OCI-LY1 (cell line): ENCODE measurements at regions not wholly inside any gene's neighbourhood (a gene's known extent, or its start where the extent isn't known, plus 50 kb on each side); places are given as distances from the start of the nearest gene placed in this dataset.

Source experiments
- H2AFZ ChIP-seq: fragments of 200-600 bp; sonication (generic), shearing (Covaris generic); 2 replicates; pipeline ENCODE4 v1.6.0; 2014; ENCODE audit warnings: antibody characterized with exemption, mild to moderate bottlenecking, low read length
- H3F3A ChIP-seq: fragments of 200-600 bp; sonication (generic), shearing (Covaris generic); 2 replicates; pipeline ENCODE4 v1.6.0; 2014; ENCODE audit warnings: mild to moderate bottlenecking, antibody characterized with exemption, low read length, moderate library complexity; ENCODE audit not compliant: insufficient read depth
- H3K27ac ChIP-seq: fragments of 200-600 bp; sonication (generic); 2 replicates; pipeline ENCODE4 v1.5.1; 2014; ENCODE audit warnings: low read length, mixed run types, mild to moderate bottlenecking, low read depth; ENCODE audit not compliant: poor library complexity, severe bottlenecking
- H3K27me3 ChIP-seq: fragments of 200-600 bp; sonication (generic); 2 replicates; pipeline ENCODE4 v1.6.0; 2014; ENCODE audit warnings: antibody characterized with exemption, mild to moderate bottlenecking, low read length, moderate library complexity; ENCODE audit not compliant: insufficient read depth
- H3K36me3 ChIP-seq: fragments of 200-600 bp; sonication (generic); 2 replicates; pipeline ENCODE4 v1.6.1; 2014; ENCODE audit warnings: mild to moderate bottlenecking, antibody characterized with exemption, low read length, moderate library complexity, mixed read lengths; ENCODE audit not compliant: insufficient read depth
- H3K4me1 ChIP-seq: fragments of 200-600 bp; sonication (generic); 2 replicates; pipeline ENCODE4 v1.5.1; 2014; ENCODE audit warnings: mild to moderate bottlenecking, low read length, moderate library complexity; ENCODE audit not compliant: insufficient read depth, severe bottlenecking
- H3K4me2 ChIP-seq: fragments of 200-600 bp; sonication (generic), shearing (Covaris generic); 2 replicates; pipeline ENCODE4 v1.6.1; 2014; ENCODE audit warnings: low read length
- H3K4me3 ChIP-seq: fragments of 200-600 bp; sonication (generic); 2 replicates; pipeline ENCODE4 v1.5.1; 2014; ENCODE audit warnings: low read length, low read depth, mild to moderate bottlenecking, mixed read lengths; ENCODE audit not compliant: poor library complexity, severe bottlenecking
- H3K79me2 ChIP-seq: fragments of 200-600 bp; shearing (Covaris generic); 2 replicates; pipeline ENCODE4 v1.6.1; 2016; ENCODE audit warnings: mixed run types, low read length, mixed read lengths; ENCODE audit not compliant: insufficient read depth
- H3K9ac ChIP-seq: fragments of 200-600 bp; sonication (generic), shearing (Covaris generic); 2 replicates; pipeline ENCODE4 v1.6.1; 2014; ENCODE audit warnings: mild to moderate bottlenecking, low read length, mixed read lengths
- H3K9me2 ChIP-seq: fragments of 200-600 bp; sonication (generic), shearing (Covaris generic); 2 replicates; pipeline ENCODE4 v1.6.1; 2014; ENCODE audit warnings: low read depth, mild to moderate bottlenecking, low read length, mixed read lengths
- H3K9me3 ChIP-seq: fragments of 200-600 bp; shearing (Covaris generic); 2 replicates; pipeline ENCODE4 v1.6.1; 2014; ENCODE audit warnings: low read length, mixed read lengths
- H4K20me1 ChIP-seq: fragments of 200-600 bp; sonication (generic), shearing (Covaris generic); 2 replicates; pipeline ENCODE4 v1.6.0; 2016; ENCODE audit warnings: mild to moderate bottlenecking, low read length; ENCODE audit not compliant: insufficient read depth
- EZH2 ChIP-seq: fragments of 200-600 bp; sonication (generic), shearing (Covaris generic); IDR thresholded peaks from 2 replicates; pipeline ENCODE4 v1.8.0; 2017; ENCODE audit warnings: borderline replicate concordance, mixed run types, mild to moderate bottlenecking, antibody characterized with exemption, low read length, moderate library complexity, mixed read lengths
- TF ChIP-seq, protein P1 (sequence below): fragments of 200-600 bp; sonication (generic), shearing (Covaris generic); IDR thresholded peaks from 2 replicates; pipeline ENCODE4 v1.5.1; 2017; ENCODE audit warnings: mild to moderate bottlenecking, antibody characterized with exemption, low read length, moderate library complexity, mixed read lengths

DNA sequence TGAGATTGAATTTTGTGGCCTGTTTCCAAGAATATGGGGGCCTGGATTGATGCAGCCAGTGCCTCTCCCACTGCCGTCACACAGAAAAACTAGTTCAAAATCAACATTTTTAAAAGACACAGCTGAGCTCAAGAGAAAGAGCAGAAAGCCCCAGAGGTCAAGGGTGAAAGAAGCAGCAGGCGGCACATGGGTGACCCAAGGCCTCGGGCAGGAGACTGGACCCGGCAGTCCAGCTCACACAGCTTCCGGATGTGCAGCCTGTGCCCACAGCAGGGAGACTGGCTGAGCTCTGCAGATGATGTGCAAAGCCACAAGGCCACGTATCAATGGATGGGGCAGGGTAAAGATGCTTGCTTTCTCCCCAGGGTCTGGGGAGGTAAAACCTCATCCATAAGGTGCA is 50.4 kb upstream of the RNF32 start:
- H2AFZ ChIP-seq: no peak overlapping the region
- no peaks in the 10 kb centered on the region for H3K36me3 ChIP-seq
- no peaks in the 10 kb centered on the region; the same call in 1 of the 2 replicates for H3K27me3 ChIP-seq
- no peaks in the 10 kb centered on the region for H3K9me2 ChIP-seq
- H3F3A ChIP-seq: no peaks in the 10 kb centered on the region
- H3K9me3 ChIP-seq: 0 out of 2 replicates have a peak, but pooled peaks cover 4% of the 10 kb centered on the region
- no peak overlapping the region for H3K4me2 ChIP-seq
- TF ChIP-seq, protein P1, sequence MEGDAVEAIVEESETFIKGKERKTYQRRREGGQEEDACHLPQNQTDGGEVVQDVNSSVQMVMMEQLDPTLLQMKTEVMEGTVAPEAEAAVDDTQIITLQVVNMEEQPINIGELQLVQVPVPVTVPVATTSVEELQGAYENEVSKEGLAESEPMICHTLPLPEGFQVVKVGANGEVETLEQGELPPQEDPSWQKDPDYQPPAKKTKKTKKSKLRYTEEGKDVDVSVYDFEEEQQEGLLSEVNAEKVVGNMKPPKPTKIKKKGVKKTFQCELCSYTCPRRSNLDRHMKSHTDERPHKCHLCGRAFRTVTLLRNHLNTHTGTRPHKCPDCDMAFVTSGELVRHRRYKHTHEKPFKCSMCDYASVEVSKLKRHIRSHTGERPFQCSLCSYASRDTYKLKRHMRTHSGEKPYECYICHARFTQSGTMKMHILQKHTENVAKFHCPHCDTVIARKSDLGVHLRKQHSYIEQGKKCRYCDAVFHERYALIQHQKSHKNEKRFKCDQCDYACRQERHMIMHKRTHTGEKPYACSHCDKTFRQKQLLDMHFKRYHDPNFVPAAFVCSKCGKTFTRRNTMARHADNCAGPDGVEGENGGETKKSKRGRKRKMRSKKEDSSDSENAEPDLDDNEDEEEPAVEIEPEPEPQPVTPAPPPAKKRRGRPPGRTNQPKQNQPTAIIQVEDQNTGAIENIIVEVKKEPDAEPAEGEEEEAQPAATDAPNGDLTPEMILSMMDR: no peak
- no peak for TF ChIP-seq EZH2
- no peaks in the 10 kb centered on the region for H4K20me1 ChIP-seq
- no peaks in the 10 kb centered on the region for H3K4me1 ChIP-seq
- H3K27ac ChIP-seq: no peak overlapping the region
- H3K4me3 ChIP-seq: no peak overlapping the region
- no peak overlapping the region for H3K9ac ChIP-seq
- H3K79me2 ChIP-seq: no peaks in the 10 kb centered on the region

DNA sequence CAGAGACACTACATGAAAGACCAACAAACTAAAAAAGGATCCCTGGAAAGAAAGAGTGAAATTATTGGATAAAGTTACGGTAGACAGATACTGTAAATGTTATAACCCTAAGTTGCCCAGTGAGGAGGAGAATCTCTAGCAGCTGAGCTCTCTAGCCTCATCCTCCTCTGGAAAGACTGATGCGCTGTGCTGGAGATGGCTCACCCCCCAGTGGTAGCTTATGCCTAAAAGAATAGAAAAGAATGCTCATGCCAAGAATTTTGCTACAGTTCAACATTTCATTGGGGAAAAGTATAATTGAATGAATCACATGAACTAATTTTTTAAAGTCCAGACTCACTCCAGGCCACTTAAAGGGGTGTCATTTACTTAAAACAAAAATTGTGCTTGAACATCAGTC is 50.8 kb upstream of the RNF32 start:
- Histone ChIP-seq H3K4me1 (no peaks in the 10 kb centered on the region), H3K4me2 (no peak overlapping the region), H3K9me2 (no peaks in the 10 kb centered on the region), H3K9me3 (0 out of 2 replicates have a peak, but pooled peaks cover 4% of the 10 kb centered on the region), H4K20me1 (no peaks in the 10 kb centered on the region), H3K9ac (no peak overlapping the region), H3K36me3 (no peaks in the 10 kb centered on the region), H3K27me3 (no peaks in the 10 kb centered on the region; the same call in 1 of the 2 replicates), H3F3A (no peaks in the 10 kb centered on the region), H3K4me3 (no peak overlapping the region), H2AFZ (no peak overlapping the region), H3K79me2 (no peaks in the 10 kb centered on the region), H3K27ac (no peak overlapping the region)
- TF ChIP-seq, protein P1: no peak
- TF ChIP-seq EZH2: no peak

DNA sequence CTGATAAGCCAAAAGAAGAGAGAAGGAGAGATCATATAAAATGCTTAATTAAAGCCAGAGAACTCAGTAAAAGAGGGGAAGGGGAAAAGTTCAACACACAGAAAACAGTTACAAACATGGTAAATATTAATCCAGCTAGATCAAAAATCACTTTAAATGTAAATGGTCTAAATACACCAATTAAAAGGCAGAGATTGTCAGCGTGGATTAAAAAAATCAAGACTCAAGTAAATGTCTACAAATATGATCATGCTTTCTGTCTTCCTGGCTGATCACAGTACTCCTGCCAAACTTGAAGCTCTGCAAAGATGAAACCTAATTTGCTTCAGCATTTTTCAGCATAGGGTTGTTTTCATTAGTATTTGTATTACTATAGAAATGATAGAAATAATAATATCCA is 54.6 kb upstream of the RNF32 start:
- Histone ChIP-seq H4K20me1 (no peaks in the 10 kb centered on the region), H3K27ac (no peak overlapping the region), H3F3A (no peaks in the 10 kb centered on the region), H3K9me2 (no peaks in the 10 kb centered on the region), H2AFZ (no peak overlapping the region), H3K4me3 (no peak overlapping the region), H3K4me2 (no peak overlapping the region), H3K4me1 (no peaks in the 10 kb centered on the region), H3K79me2 (no peaks in the 10 kb centered on the region), H3K27me3 (no peaks in the 10 kb centered on the region; the same call in 1 of the 2 replicates), H3K9me3 (0 out of 2 replicates have a peak, but pooled peaks cover 4% of the 10 kb centered on the region), H3K36me3 (no peaks in the 10 kb centered on the region), H3K9ac (no peak overlapping the region)
- TF ChIP-seq, protein P1: no peak
- no peak for TF ChIP-seq EZH2
